Naive thymus-derived CD8-positive, alpha-beta T cell (primary cell): ENCODE measurements at regions not wholly inside any gene's neighbourhood (a gene's known extent, or its start where the extent isn't known, plus 50 kb on each side); places are given as distances from the start of the nearest gene placed in this dataset.

Experiments
- ATAC-seq, 2 donors: fragments of 150-1000 bp; cut with Tn5 transposase in 1 of 2; sonication (Bioruptor Pico), chemical (Tn5 transposase) in 1 of 2; 1 replicate in 1 of 2; 2 replicates in 1 of 2; pipeline ENCODE4 v1.10.0; 2021; ENCODE audit warnings: mild to moderate bottlenecking in 2 of 2, moderate library complexity in 2 of 2
- POLR2A ChIA-PET: fragments of 350-600 bp; sonication (Branson Sonifier 250); formaldehyde crosslinking; loops from one replicate; lab custom pipeline; 2021; ENCODE audit warnings: antibody characterized with exemption; lab: Charles Lee
- DNase-seq, 10 donors: peaks; one replicate each; pipeline versions ENCODE4 v3.0.0 to v3.0.0-alpha.2; 2020 to 2022
- H3K27ac Mint-ChIP-seq, 10 donors: one replicate each; pipeline ENCODE4 v1.8.0; 2020 to 2022; ENCODE audit warnings: mild to moderate bottlenecking in 10 of 10, mixed read lengths in 10 of 10, moderate library complexity in 4 of 10, inconsistent platforms in 1 of 10
- H3K27me3 Mint-ChIP-seq, 5 donors: one replicate each; pipeline ENCODE4 v1.8.0; 2021 to 2022; ENCODE audit warnings: mixed read lengths in 5 of 5
- H3K36me3 Mint-ChIP-seq, 3 donors: one replicate each; pipeline ENCODE4 v1.8.0; 2020 to 2022; ENCODE audit warnings: mixed read lengths in 3 of 3, mild to moderate bottlenecking in 2 of 3, inconsistent platforms in 1 of 3
- H3K4me1 Mint-ChIP-seq, 4 donors: one replicate each; pipeline ENCODE4 v1.8.0; 2021 to 2022; ENCODE audit warnings: mixed read lengths in 4 of 4
- H3K4me3 Mint-ChIP-seq, 10 donors: one replicate each; pipeline ENCODE4 v1.8.0; 2020 to 2022; ENCODE audit warnings: mild to moderate bottlenecking in 10 of 10, mixed read lengths in 10 of 10, moderate library complexity in 6 of 10, inconsistent platforms in 1 of 10
- H3K9me3 Mint-ChIP-seq, 9 donors: one replicate each; pipeline ENCODE4 v1.8.0; 2020 to 2022; ENCODE audit warnings: mixed read lengths in 9 of 9, mild to moderate bottlenecking in 3 of 9, inconsistent platforms in 1 of 9, moderate library complexity in 1 of 9

DNA sequence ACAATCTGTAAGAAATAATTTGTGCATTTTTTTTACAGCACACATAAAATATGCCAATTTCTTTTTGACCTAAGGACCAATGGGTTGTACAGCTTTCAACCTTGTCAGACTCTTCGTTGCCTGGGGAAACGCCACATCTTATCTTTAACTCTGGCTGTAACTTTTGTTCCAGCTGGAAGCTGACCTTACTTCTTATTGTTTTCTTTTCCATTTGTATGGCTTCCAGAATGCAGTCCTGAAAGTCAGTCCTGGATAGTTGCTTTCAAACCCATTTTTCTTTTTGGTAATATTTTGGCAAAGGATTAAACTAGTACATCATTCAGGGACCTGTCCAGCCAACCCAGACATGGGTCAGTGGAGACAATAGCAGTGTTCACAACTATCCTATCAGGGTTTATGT is 686.5 kb upstream of the CDH2 start:
- ATAC-seq = no peak
- DNase-seq = no peak
- no peak overlapping the region for H3K4me3 Mint-ChIP-seq
- no peaks in the 10 kb centered on the region for H3K4me1 Mint-ChIP-seq
- peaks cover 3 to 27% (median 8%) of the 10 kb centered on the region in 9 donors for H3K9me3 Mint-ChIP-seq
- no peak overlapping the region for H3K27ac Mint-ChIP-seq
- POLR2A ChIA-PET = no interaction called here
- no peaks in the 10 kb centered on the region for H3K27me3 Mint-ChIP-seq
- H3K36me3 Mint-ChIP-seq = no peaks in the 10 kb centered on the region

GRCh38 chr18:28858248-28858647 is 681.3 kb upstream of the CDH2 start:
- Mint-ChIP-seq H3K9me3 (peaks cover 0 to 34% (median 3%) of the 10 kb centered on the region in 9 donors), H3K4me3 (no peak overlapping the region), H3K27me3 (no peaks in the 10 kb centered on the region), H3K4me1 (no peaks in the 10 kb centered on the region), H3K27ac (no peak overlapping the region), H3K36me3 (no peaks in the 10 kb centered on the region)
- ATAC-seq (no peak), DNase-seq (no peak)
- POLR2A ChIA-PET = no interaction called here

- H3K27me3 Mint-ChIP-seq = no peaks in the 10 kb centered on the region
- no peak overlapping the region for H3K27ac Mint-ChIP-seq
- ATAC-seq (no peak), DNase-seq (no peak)
- H3K9me3 Mint-ChIP-seq = peaks cover 0 to 34% (median 4%) of the 10 kb centered on the region in 9 donors
- H3K4me3 Mint-ChIP-seq = no peak overlapping the region
- H3K36me3 Mint-ChIP-seq = no peaks in the 10 kb centered on the region
- POLR2A ChIA-PET = no interaction called here
- H3K4me1 Mint-ChIP-seq = no peaks in the 10 kb centered on the region
Observed at GRCh38 chr18:28855989-28856388, 679.1 kb upstream of the CDH2 start.

GRCh38 chr18:28855524-28855923 is 678.6 kb upstream of the CDH2 start:
- Mint-ChIP-seq H3K9me3 (peaks cover under 1 to 35% (median 4%) of the 10 kb centered on the region in 9 donors), H3K4me3 (no peak overlapping the region), H3K36me3 (no peaks in the 10 kb centered on the region), H3K27me3 (no peaks in the 10 kb centered on the region), H3K27ac (no peak overlapping the region), H3K4me1 (no peaks in the 10 kb centered on the region)
- ATAC-seq (no peak), DNase-seq (no peak)
- POLR2A ChIA-PET = no interaction called here

DNA sequence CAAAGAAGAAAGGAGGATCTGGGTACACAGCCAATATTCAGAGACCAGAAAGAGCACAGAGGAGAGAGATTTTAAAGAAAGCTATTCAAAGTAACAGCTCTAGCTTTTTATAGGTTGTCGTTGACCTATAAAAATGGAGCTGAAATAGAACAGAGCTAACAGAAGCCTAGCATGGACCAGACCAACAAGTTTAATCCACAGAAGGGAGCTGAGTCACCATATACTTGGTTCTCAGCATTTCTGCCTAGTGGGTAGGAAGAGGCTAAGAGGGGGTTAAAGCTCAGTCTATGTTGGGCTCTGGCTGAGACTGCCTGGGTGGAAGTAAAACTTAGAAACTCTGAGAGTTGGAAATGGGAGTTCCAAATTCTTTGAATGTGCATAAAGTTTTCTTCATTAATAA is 678.0 kb upstream of the CDH2 start:
- no peak for ATAC-seq
- no peaks in the 10 kb centered on the region for H3K4me1 Mint-ChIP-seq
- no peak for DNase-seq
- POLR2A ChIA-PET = no interaction called here
- peaks cover 3 to 41% (median 9%) of the 10 kb centered on the region in 9 donors for H3K9me3 Mint-ChIP-seq
- H3K4me3 Mint-ChIP-seq = no peak overlapping the region
- no peaks in the 10 kb centered on the region for H3K27me3 Mint-ChIP-seq
- no peaks in the 10 kb centered on the region for H3K36me3 Mint-ChIP-seq
- H3K27ac Mint-ChIP-seq = no peak overlapping the region

- H3K9me3 Mint-ChIP-seq = peaks cover 5 to 37% (median 14%) of the 10 kb centered on the region in 9 donors
- no peak overlapping the region for H3K27ac Mint-ChIP-seq
- POLR2A ChIA-PET = no interaction called here
- H3K27me3 Mint-ChIP-seq = no peaks in the 10 kb centered on the region
- no peak for ATAC-seq
- no peak overlapping the region for H3K4me3 Mint-ChIP-seq
- no peaks in the 10 kb centered on the region for H3K36me3 Mint-ChIP-seq
- no peak for DNase-seq
- H3K4me1 Mint-ChIP-seq = no peaks in the 10 kb centered on the region
Observed at GRCh38 chr18:28846958-28847357, 670.0 kb upstream of the CDH2 start.

DNA sequence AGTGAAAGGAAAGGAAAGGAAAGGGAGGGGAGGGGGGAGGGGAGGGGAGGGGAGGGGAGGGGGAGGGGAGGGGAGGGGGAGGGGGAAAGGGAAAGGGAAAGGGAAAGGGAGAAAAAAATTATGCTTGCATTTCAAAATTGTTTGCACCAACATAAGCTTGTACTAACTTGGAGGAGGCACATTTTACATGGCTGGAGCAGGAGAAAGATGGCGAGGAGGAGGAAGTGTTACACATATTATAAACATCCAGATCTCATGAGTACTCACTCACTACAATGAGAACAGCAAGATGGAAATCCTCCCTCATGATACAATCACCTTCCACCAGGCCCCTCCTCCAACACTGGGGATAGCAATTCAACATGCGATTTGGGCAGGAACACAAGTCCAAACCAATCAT is 660.2 kb upstream of the CDH2 start:
- Mint-ChIP-seq H3K27ac (no peak overlapping the region), H3K4me3 (no peak overlapping the region), H3K4me1 (no peaks in the 10 kb centered on the region), H3K36me3 (no peaks in the 10 kb centered on the region), H3K9me3 (peaks cover 0 to 12% (median 4%) of the 10 kb centered on the region in 9 donors), H3K27me3 (no peaks in the 10 kb centered on the region)
- ATAC-seq (no peak), DNase-seq (no peak)
- POLR2A ChIA-PET = no interaction called here

DNA sequence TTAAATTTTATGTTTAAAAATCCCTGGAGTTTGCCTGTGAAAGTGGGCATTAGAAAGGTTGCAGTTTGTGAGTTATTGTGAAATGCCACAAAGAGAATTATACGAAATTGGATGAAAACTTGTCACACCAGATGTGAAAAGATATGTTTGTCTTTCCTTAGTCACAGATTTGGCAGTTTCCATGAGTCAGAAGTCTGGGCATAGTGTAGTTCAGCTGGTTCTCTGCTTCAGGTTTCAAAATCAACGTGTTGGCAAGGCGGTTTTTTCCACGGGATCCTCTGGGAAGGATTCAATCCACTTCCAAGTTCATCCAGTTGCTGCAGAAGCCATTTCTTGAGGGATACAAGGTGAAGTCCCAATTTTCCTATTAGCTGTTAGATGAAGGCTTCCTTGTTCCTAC is 658.0 kb upstream of the CDH2 start:
- no peaks in the 10 kb centered on the region for H3K27me3 Mint-ChIP-seq
- H3K9me3 Mint-ChIP-seq = peaks cover 0 to 10% (median 4%) of the 10 kb centered on the region in 9 donors
- DNase-seq = no peak
- no peak overlapping the region for H3K4me3 Mint-ChIP-seq
- H3K4me1 Mint-ChIP-seq = no peaks in the 10 kb centered on the region
- no peak for ATAC-seq
- no peaks in the 10 kb centered on the region for H3K36me3 Mint-ChIP-seq
- H3K27ac Mint-ChIP-seq = no peak overlapping the region
- POLR2A ChIA-PET = no interaction called here

DNA sequence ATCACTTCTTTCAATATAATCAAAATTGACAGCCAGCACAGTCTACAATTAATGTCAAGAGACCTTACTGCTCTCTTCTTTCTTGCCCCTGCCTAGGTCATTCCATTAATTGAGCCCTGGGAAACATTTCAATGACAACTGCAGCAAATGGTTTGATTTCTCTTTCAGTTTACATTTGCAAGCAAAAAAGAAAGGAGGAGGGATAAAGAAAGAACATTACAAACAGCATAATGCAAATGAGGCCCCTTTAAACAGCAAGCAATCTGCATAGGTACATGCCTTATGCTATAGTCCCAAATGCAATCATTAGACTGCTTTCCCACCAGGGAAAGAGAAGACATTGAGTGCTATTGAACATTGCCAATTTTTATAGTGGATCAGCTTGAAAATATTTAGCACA is 655.0 kb upstream of the CDH2 start:
- POLR2A ChIA-PET = no interaction called here
- no peak overlapping the region for H3K27ac Mint-ChIP-seq
- ATAC-seq = no peak
- no peak for DNase-seq
- no peak overlapping the region for H3K4me3 Mint-ChIP-seq
- no peaks in the 10 kb centered on the region for H3K27me3 Mint-ChIP-seq
- H3K36me3 Mint-ChIP-seq = no peaks in the 10 kb centered on the region
- peaks cover 0 to 17% (median 0%) of the 10 kb centered on the region in 9 donors for H3K9me3 Mint-ChIP-seq
- no peaks in the 10 kb centered on the region for H3K4me1 Mint-ChIP-seq

DNA sequence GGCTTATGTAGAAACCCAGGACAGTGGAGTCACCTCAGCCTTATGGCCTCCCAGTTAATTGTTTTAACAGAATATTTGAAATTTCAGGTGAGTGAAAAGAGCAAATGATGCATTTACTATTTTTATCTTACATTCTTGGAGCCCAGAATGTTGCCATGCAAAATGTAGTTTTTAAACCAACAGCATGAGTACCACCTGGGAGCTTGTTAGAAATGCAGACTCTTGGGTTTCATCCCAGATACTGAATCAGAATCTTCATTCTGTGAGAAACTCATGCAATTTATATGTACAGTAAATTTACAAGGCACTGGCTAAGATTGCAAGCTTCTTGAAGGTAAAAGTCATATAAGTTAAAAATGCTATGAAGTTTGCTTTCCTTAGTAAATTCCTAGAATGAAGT is 654.5 kb upstream of the CDH2 start:
- POLR2A ChIA-PET = no interaction called here
- Mint-ChIP-seq H3K36me3 (no peaks in the 10 kb centered on the region), H3K4me3 (no peak overlapping the region), H3K9me3 (peaks cover 0 to 17% (median 0%) of the 10 kb centered on the region in 9 donors), H3K27ac (no peak overlapping the region), H3K4me1 (no peaks in the 10 kb centered on the region), H3K27me3 (no peaks in the 10 kb centered on the region)
- no peak for DNase-seq
- no peak for ATAC-seq

GRCh38 chr18:28826107-28826506 is 649.2 kb upstream of the CDH2 start:
- H3K4me1 Mint-ChIP-seq = no peaks in the 10 kb centered on the region
- DNase-seq = no peak
- ATAC-seq = no peak
- no peak overlapping the region for H3K27ac Mint-ChIP-seq
- H3K4me3 Mint-ChIP-seq = no peak overlapping the region
- no peaks in the 10 kb centered on the region for H3K36me3 Mint-ChIP-seq
- POLR2A ChIA-PET = no interaction called here
- no peaks in the 10 kb centered on the region for H3K27me3 Mint-ChIP-seq
- peaks cover 0 to 27% (median 9%) of the 10 kb centered on the region in 9 donors for H3K9me3 Mint-ChIP-seq

GRCh38 chr18:28824183-28824574 is 647.2 kb upstream of the CDH2 start:
- POLR2A ChIA-PET = no interaction called here

DNA sequence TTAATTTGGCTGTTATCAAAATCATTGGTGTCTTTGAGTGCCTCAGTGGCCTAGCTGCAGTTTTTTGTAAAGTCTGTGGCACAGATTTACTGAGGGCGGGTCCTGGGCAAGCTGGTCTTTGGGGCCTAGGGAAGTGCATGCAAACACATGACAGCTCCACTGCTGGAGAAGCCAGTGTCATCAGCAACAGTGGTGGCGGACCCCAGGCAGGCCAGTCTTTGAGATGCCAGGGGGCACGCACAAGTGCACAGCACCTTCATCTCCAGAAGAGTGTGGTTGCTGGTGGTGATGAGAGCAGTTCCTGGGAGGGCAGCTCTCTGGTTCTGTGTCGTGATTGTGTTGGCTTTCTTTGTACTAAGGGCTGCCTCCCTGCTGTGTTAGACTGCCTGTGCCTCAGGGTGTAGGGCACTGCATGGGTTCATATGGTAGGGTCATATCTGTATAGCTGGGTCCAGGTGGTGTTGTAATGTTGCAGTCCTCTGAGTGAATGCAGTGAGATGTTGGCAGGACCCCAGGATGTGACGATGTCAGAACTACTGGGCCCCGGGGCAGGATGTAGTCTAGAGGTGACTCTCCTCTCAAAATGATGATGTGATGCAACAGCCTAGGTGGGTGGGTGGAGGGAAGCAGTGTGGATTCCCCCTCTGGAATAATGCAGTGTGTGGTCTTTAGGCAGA is 646.7 kb upstream of the CDH2 start:
- POLR2A ChIA-PET = no interaction called here
- no peak overlapping the region for H3K27ac Mint-ChIP-seq
- no peak overlapping the region for H3K4me3 Mint-ChIP-seq
- no peak for ATAC-seq
- no peaks in the 10 kb centered on the region for H3K27me3 Mint-ChIP-seq
- no peaks in the 10 kb centered on the region for H3K36me3 Mint-ChIP-seq
- peaks cover 0 to 14% (median 9%) of the 10 kb centered on the region in 9 donors for H3K9me3 Mint-ChIP-seq
- no peak for DNase-seq
- H3K4me1 Mint-ChIP-seq = no peaks in the 10 kb centered on the region

More at GRCh38 chr18:28824183-28824574, 647.2 kb upstream of the CDH2 start:
- H3K36me3 Mint-ChIP-seq = no peaks in the 10 kb centered on the region
- no peak overlapping the region for H3K4me3 Mint-ChIP-seq
- ATAC-seq = no peak
- H3K27me3 Mint-ChIP-seq = no peaks in the 10 kb centered on the region
- no peak overlapping the region for H3K27ac Mint-ChIP-seq
- no peak for DNase-seq
- H3K4me1 Mint-ChIP-seq = no peaks in the 10 kb centered on the region
- peaks cover 0 to 17% (median 9%) of the 10 kb centered on the region in 9 donors for H3K9me3 Mint-ChIP-seq

DNA sequence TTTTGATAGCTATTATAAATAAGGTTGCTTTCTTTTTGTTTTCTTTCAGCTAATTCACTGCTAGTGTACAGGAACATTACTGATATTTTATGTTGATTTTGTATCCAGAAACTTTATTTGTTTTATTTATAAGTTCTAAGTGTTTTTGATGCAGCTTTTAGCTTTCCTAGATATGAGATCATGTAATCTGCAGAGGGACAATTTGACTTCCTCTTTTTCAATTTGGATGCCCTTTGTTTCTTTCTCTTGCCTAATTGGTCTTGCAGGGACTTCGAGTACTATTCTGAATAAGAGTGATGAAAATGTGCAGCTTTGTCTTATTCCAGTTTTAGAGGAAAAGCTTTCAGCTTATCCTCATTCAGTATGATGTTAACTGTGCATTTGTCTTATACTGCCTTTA is 643.4 kb upstream of the CDH2 start:
- no peak for DNase-seq
- POLR2A ChIA-PET = no interaction called here
- H3K27ac Mint-ChIP-seq = no peak overlapping the region
- no peak for ATAC-seq
- no peaks in the 10 kb centered on the region for H3K4me1 Mint-ChIP-seq
- H3K36me3 Mint-ChIP-seq = no peaks in the 10 kb centered on the region
- no peak overlapping the region for H3K4me3 Mint-ChIP-seq
- H3K27me3 Mint-ChIP-seq = no peaks in the 10 kb centered on the region
- peaks cover 0 to 21% (median 9%) of the 10 kb centered on the region in 9 donors for H3K9me3 Mint-ChIP-seq
